Osteocyte (in vitro differentiated cells): ENCODE measurements at regions not wholly inside any gene's neighbourhood (a gene's known extent, or its start where the extent isn't known, plus 50 kb on each side); places are given as distances from the start of the nearest gene placed in this dataset.
"Not testable (repeated sequence)": the region's sequence is repeated elsewhere in the genome, so short reads cannot be mapped to it uniquely, and the experiment has no call there.

Experiments
- DNase-seq: peaks from one replicate; pipeline ENCODE4 v3.0.0; 2021; ENCODE audit warnings: mixed read lengths; ENCODE audit not compliant: unreplicated experiment; ENCODE audit errors: extremely low spot score
- H3K27ac Mint-ChIP-seq: one replicate; pipeline ENCODE4 v1.8.0; 2021; ENCODE audit warnings: mild to moderate bottlenecking, mixed read lengths; ENCODE audit not compliant: unreplicated experiment
- H3K27me3 Mint-ChIP-seq: one replicate; pipeline ENCODE4 v1.8.0; 2021; ENCODE audit warnings: mixed read lengths; ENCODE audit not compliant: unreplicated experiment
- H3K36me3 Mint-ChIP-seq: one replicate; pipeline ENCODE4 v1.8.0; 2021; ENCODE audit warnings: mixed read lengths; ENCODE audit not compliant: unreplicated experiment
- H3K4me1 Mint-ChIP-seq: one replicate; pipeline ENCODE4 v1.8.0; 2021; ENCODE audit warnings: mixed read lengths; ENCODE audit not compliant: unreplicated experiment
- H3K4me3 Mint-ChIP-seq: one replicate; pipeline ENCODE4 v1.8.0; 2021; ENCODE audit warnings: mild to moderate bottlenecking, moderate library complexity, mixed read lengths; ENCODE audit not compliant: unreplicated experiment
- H3K9me3 Mint-ChIP-seq: one replicate; pipeline ENCODE4 v1.8.0; 2021; ENCODE audit warnings: mixed read lengths; ENCODE audit not compliant: unreplicated experiment
- CTCF ChIP-seq: fragments of 200-600 bp; sonication (generic); IDR thresholded peaks from 2 replicates; pipeline ENCODE4 v1.5.0; 2021; ENCODE audit warnings: antibody characterized with exemption, mild to moderate bottlenecking, moderate library complexity

DNA sequence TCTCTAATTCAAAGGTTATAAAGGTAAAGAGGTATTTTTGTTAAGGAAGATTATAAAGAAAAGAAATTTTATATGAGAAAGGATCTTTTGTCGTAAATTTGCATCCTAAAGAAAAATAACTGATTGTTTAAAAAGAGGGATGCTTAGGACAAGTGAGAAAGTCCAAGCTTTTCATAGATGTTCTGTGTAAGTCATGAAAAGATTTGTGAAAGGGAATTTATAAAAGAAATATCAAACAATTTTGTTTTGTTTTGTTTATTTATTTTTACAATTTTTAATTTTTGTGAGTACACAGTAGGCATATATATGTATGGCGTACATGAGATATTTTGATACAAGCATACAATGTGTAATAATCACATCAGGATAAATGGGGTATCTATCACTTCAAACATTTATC, 145.2 kb downstream of the ADSS2 start:
- H3K4me3 Mint-ChIP-seq, result no peak overlapping the region
- DNase-seq, result no peak
- H3K27me3 Mint-ChIP-seq, result no peaks in the 10 kb centered on the region
- peaks cover 9% of the 10 kb centered on the region for H3K9me3 Mint-ChIP-seq
- no peak for TF ChIP-seq CTCF
- no peak overlapping the region for H3K27ac Mint-ChIP-seq
- no peaks in the 10 kb centered on the region for H3K36me3 Mint-ChIP-seq
- H3K4me1 Mint-ChIP-seq, result peaks cover 38% of the 10 kb centered on the region

GRCh38 chr1:244309191-244309590, 142.5 kb downstream of the ADSS2 start:
- not testable (repeated sequence) for H3K27me3 Mint-ChIP-seq, H3K4me3 Mint-ChIP-seq, H3K9me3 Mint-ChIP-seq, H3K27ac Mint-ChIP-seq, H3K36me3 Mint-ChIP-seq
- peak; percentile 10 for DNase-seq
- peaks cover 13% of the 10 kb centered on the region for H3K4me1 Mint-ChIP-seq

- peak; percentile 60 for DNase-seq
- H3K27ac Mint-ChIP-seq, result no peak overlapping the region
- H3K27me3 Mint-ChIP-seq, result no peaks in the 10 kb centered on the region
- H3K4me3 Mint-ChIP-seq, result no peak overlapping the region
- no peak for TF ChIP-seq CTCF
- no peaks in the 10 kb centered on the region for H3K36me3 Mint-ChIP-seq
- H3K9me3 Mint-ChIP-seq, result peaks cover 4% of the 10 kb centered on the region
- peaks cover 9% of the 10 kb centered on the region for H3K4me1 Mint-ChIP-seq
Observed at GRCh38 chr1:244311784-244312532, 139.8 kb downstream of the ADSS2 start.

- no peak for TF ChIP-seq CTCF
- H3K4me3 Mint-ChIP-seq, result no peak overlapping the region
- H3K4me1 Mint-ChIP-seq, result peaks cover 9% of the 10 kb centered on the region
- no peak for DNase-seq
- no peaks in the 10 kb centered on the region for H3K36me3 Mint-ChIP-seq
- no peaks in the 10 kb centered on the region for H3K27me3 Mint-ChIP-seq
- no peak overlapping the region for H3K27ac Mint-ChIP-seq
- H3K9me3 Mint-ChIP-seq, result no peaks in the 10 kb centered on the region
Observed at GRCh38 chr1:244313346-244313745, 138.4 kb downstream of the ADSS2 start.

GRCh38 chr1:244314921-244315559, 136.7 kb downstream of the ADSS2 start:
- DNase-seq, result no peak
- no peaks in the 10 kb centered on the region for H3K36me3 Mint-ChIP-seq
- H3K4me1 Mint-ChIP-seq, result peaks cover 12% of the 10 kb centered on the region
- TF ChIP-seq CTCF, result no peak
- no peaks in the 10 kb centered on the region for H3K9me3 Mint-ChIP-seq
- H3K4me3 Mint-ChIP-seq, result no peak overlapping the region
- H3K27me3 Mint-ChIP-seq, result no peaks in the 10 kb centered on the region
- H3K27ac Mint-ChIP-seq, result peak overlapping the region; percentile 57
